ENCODE measurements at regions not wholly inside any gene's neighbourhood (a gene's known extent, or its start where the extent isn't known, plus 50 kb on each side); places are given as distances from the start of the nearest gene placed in this dataset.

DNA sequence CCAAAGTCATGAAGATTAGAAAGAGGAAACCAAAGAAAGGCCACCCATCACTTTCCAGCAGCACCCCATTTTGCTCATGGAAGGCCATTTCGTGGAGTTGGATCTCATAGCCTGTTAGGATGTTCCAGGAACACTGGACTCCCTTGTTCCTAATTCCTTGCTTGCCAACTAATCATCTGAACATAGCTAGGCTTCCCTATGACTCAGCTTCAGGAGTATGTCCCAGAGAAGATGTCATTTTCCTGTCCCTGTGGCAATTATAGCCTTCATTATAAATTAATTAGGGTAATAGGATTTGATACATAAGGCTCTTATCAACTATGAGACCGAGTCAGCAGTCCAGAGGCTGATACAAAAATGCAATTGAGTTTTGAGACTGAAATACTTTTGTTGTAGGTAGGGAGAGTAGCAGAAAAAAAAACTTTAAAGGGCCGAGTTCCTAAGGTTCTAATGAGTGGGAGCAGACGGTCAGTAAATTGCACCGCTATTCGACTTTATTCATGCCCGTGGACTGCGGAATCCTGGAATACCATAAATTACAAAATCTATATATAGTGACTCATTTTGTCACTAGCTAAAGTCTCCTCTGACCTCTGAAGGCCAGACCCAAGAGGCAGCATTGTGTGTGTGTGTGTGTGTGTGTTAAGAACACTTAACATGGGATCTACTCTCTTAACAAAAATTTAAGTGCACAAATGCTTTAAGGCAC lies 311.8 kb downstream of the FBXO15 start:
- Histone ChIP-seq H3K4me1 (replicated peaks in 1 of 2) (peaks cover 8 to 27% of the 10 kb centered on the region in 2 donors), H3K27ac (no peak overlapping the region), H3K4me3 (no peak overlapping the region)
- 35 to 86% (median 67%) methylated on average over 1 to 8 of the region's 8 CpGs; no CpG with 5 or more reads in 1 of the 10 experiments for WGBS, 10 experiments
- peak in 5 of 8 experiments; percentile 23 to 70 (median 65) for ATAC-seq (replicated peaks in 6 of 8)
- in situ Hi-C loops (cut with MboI; ENCODE audit: low pct_unique_long_range_greater_than_20kb in 2 of 9, low sequenced_read_pairs in 9 of 9, unreplicated experiment in 9 of 9): loop anchor here in 1 of 9 experiments (25.0 kb wide), 1 partner anchor 1074 kb away; no protein-coding TSS in a partner anchor

DNA sequence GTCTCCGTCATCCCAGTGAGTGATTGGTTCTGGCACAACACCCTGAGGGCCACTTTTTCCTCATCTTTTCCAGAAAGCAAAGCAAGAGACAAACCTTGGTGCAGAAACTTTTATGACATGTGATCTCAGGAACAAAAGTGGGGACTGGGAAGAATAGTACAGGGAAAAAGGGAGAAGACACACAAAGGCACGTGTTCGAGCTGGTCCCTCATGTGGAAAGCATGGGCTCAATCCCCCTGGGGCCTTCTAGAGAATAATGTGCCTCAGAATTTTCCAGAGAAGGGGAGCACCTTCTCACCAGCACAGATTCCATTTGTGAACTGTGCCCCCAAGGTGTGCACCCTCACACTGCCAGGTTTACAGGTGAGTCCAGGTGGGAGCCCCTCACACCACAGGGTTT lies 312.6 kb downstream of the FBXO15 start:
- H3K4me1 ChIP-seq (replicated peaks in 1 of 2): peaks cover 3 to 20% of the 10 kb centered on the region in 2 donors
- 40 to 100% (median 80%) methylated on average over 1 to 3 of the region's 3 CpGs; no CpG with 5 or more reads in 3 of the 10 experiments for WGBS, 10 experiments
- no peak for ATAC-seq (replicated peaks in 6 of 8)
- H3K4me3 ChIP-seq: no peak overlapping the region
- H3K27ac ChIP-seq: no peak overlapping the region
- in situ Hi-C loops (cut with MboI; ENCODE audit: low pct_unique_long_range_greater_than_20kb in 2 of 9, low sequenced_read_pairs in 9 of 9, unreplicated experiment in 9 of 9): loop anchor here in 1 of 9 experiments (25.0 kb wide), 1 partner anchor 1073 kb away; no protein-coding TSS in a partner anchor

DNA sequence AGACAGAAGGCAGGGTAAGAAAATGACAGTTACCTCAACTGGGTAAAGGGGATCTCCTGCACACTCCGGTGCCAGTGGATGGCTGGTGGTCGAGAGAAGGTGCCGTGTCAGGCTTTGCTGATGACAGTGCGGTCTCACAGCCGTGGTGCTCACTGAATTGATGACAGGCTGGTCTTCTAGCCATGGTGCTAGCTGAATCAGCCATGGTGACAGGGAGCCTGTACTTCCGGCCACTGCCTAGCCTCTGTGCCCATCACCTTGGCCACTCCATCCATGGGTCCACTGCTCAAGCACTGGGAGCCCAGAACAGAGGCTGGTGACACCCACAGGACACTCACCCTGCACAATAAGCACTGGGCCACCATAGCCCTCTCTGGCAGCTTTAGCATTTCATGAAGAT lies 315.9 kb downstream of the FBXO15 start:
- peaks cover 0 to 15% of the 10 kb centered on the region in 2 donors for H3K4me1 ChIP-seq (replicated peaks in 1 of 2)
- ATAC-seq (replicated peaks in 6 of 8): no peak
- WGBS, 10 experiments: 20 to 76% (median 66%) methylated on average over 1 to 6 of the region's 6 CpGs; no CpG with 5 or more reads in 6 of the 10 experiments
- no peak overlapping the region for H3K27ac ChIP-seq
- in situ Hi-C loops (cut with MboI; ENCODE audit: low pct_unique_long_range_greater_than_20kb in 2 of 9, low sequenced_read_pairs in 9 of 9, unreplicated experiment in 9 of 9): loop anchor here in 1 of 9 experiments (25.0 kb wide), 1 partner anchor 1069 kb away; no protein-coding TSS in a partner anchor
- H3K4me3 ChIP-seq: no peak overlapping the region

- no peak for ATAC-seq (replicated peaks in 6 of 8)
- in situ Hi-C loops (cut with MboI; ENCODE audit: low pct_unique_long_range_greater_than_20kb in 2 of 9, low sequenced_read_pairs in 9 of 9, unreplicated experiment in 9 of 9): loop anchor here in 1 of 9 experiments (25.0 kb wide), 1 partner anchor 1067 kb away; no protein-coding TSS in a partner anchor
- Histone ChIP-seq H3K4me3 (no peak overlapping the region), H3K27ac (no peak overlapping the region), H3K4me1 (replicated peaks in 1 of 2) (no peaks in the 10 kb centered on the region)
- 20 to 100% (median 86%) methylated on average over 1 to 7 of the region's 7 CpGs; no CpG with 5 or more reads in 2 of the 10 experiments for WGBS, 10 experiments
These were observed 318.5 kb downstream of the FBXO15 start for GRCh38 chr18:73829146-73829545.

GRCh38 chr18:73827801-73828200 lies 319.8 kb downstream of the FBXO15 start:
- in situ Hi-C loops (cut with MboI; ENCODE audit: low pct_unique_long_range_greater_than_20kb in 2 of 9, low sequenced_read_pairs in 9 of 9, unreplicated experiment in 9 of 9): loop anchor here in 1 of 9 experiments (25.0 kb wide), 1 partner anchor 1066 kb away; no protein-coding TSS in a partner anchor
- Histone ChIP-seq H3K4me1 (replicated peaks in 1 of 2) (no peaks in the 10 kb centered on the region), H3K4me3 (no peak overlapping the region), H3K27ac (no peak overlapping the region)
- no peak for ATAC-seq (replicated peaks in 6 of 8)
- WGBS, 10 experiments: 21 to 100% (median 79%) methylated on average over 1 to 7 of the region's 7 CpGs

DNA sequence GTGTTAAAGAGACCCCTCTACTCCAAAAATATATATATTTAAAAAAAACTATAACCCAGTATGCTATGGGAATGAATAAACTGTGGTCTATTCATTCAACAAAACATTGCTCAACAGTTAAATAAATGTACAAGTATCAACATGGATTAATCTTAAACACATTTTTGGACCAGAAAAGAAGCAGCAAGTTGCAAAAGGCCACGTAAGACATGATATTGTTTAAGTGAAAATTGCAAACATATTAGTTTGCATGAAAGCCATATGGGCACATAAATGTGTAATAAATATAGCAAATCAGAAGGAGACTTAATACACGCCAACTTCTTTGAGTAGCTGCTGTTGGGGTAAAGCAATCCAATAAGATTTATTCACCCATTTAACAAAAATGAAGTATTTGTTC lies 321.5 kb downstream of the FBXO15 start:
- WGBS, 10 experiments: 0 to 100% (median 69%) methylated on average over 1 to 2 of the region's 2 CpGs; no CpG with 5 or more reads in 2 of the 10 experiments
- Histone ChIP-seq H3K4me1 (replicated peaks in 1 of 2) (no peaks in the 10 kb centered on the region), H3K27ac (no peak overlapping the region), H3K4me3 (no peak overlapping the region)
- in situ Hi-C loops (cut with MboI; ENCODE audit: low pct_unique_long_range_greater_than_20kb in 2 of 9, low sequenced_read_pairs in 9 of 9, unreplicated experiment in 9 of 9): loop anchor here in 1 of 9 experiments (25.0 kb wide), 1 partner anchor 1064 kb away; no protein-coding TSS in a partner anchor
- ATAC-seq (replicated peaks in 6 of 8): no peak

GRCh38 chr18:73824671-73825070 lies 323.0 kb downstream of the FBXO15 start:
- peak in 2 of 8 experiments; percentile 74 to 80 for ATAC-seq (replicated peaks in 6 of 8)
- WGBS, 10 experiments: 40 to 91% (median 82%) methylated on average over 1 of the region's 1 CpG; no CpG with 5 or more reads in 4 of the 10 experiments
- Histone ChIP-seq H3K27ac (no peak overlapping the region), H3K4me1 (replicated peaks in 1 of 2) (no peaks in the 10 kb centered on the region), H3K4me3 (no peak overlapping the region)
- in situ Hi-C loops (cut with MboI; ENCODE audit: low pct_unique_long_range_greater_than_20kb in 2 of 9, low sequenced_read_pairs in 9 of 9, unreplicated experiment in 9 of 9): loop anchor here in 1 of 9 experiments (25.0 kb wide), 1 partner anchor 1062 kb away; no protein-coding TSS in a partner anchor

DNA sequence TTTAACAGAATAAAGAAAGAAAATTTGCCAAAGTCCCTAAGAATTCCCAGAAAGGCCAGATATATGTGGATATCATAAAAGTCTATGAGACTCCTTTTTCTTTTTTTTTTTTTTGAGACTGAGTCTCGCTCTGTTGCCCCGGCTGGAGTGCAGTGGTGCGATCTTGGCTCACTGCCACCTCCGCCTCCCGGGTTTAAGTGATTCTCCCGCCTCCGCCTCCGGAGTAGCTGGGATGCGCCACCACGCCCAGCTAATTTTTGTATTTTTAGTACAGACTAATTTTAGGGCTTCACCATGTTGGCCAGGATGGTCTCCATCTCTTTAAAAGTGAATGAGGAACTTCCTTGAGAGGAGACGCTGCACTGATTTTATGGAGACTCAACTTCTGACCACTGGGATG lies 335.2 kb downstream of the FBXO15 start:
- Histone ChIP-seq H3K27ac (no peak overlapping the region), H3K4me3 (no peak overlapping the region), H3K4me1 (replicated peaks in 1 of 2) (no peaks in the 10 kb centered on the region)
- ATAC-seq (replicated peaks in 6 of 8): no peak
- 40 to 97% (median 90%) methylated on average over 1 to 11 of the region's 11 CpGs; no CpG with 5 or more reads in 3 of the 10 experiments for WGBS, 10 experiments
- in situ Hi-C loops (cut with MboI; ENCODE audit: low pct_unique_long_range_greater_than_20kb in 2 of 9, low sequenced_read_pairs in 9 of 9, unreplicated experiment in 9 of 9): no loop called here

DNA sequence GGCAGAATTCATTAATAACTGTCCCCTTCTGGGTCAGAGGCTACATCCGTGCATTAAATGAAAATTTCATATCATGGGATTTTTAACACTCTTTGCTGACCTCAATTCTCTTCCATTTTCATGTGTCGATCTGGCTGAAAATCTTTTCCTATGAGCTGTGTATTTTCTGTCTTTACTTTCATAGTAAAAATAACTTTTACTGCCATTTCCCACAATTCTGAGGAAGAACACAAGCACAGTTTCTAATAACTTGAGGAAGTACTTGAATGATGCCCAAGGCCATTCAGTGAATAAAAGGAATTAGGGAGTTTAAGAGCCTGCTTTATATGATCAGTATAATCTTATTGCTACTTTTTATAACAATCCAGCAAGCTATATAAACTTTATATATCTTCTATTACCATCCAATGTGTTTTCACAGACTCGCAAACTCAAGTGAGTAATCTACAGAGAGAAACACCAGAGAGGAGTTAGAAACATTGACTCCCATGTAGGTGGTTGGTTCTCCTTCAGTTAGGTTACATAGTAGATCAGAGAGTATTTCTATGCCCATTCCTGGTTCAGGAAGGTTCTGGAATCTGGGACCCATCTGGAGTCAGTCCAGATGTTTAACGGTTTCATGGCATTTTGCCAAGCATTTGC lies 340.0 kb downstream of the FBXO15 start:
- in situ Hi-C loops (cut with MboI; ENCODE audit: low pct_unique_long_range_greater_than_20kb in 2 of 9, low sequenced_read_pairs in 9 of 9, unreplicated experiment in 9 of 9): no loop called here
- 25 to 97% (median 88%) methylated on average over 3 to 4 of the region's 4 CpGs; no CpG with 5 or more reads in 1 of the 10 experiments for WGBS, 10 experiments
- no peak for ATAC-seq (replicated peaks in 6 of 8)
- Histone ChIP-seq H3K27ac (no peak overlapping the region), H3K4me1 (replicated peaks in 1 of 2) (no peaks in the 10 kb centered on the region), H3K4me3 (no peak overlapping the region)

DNA sequence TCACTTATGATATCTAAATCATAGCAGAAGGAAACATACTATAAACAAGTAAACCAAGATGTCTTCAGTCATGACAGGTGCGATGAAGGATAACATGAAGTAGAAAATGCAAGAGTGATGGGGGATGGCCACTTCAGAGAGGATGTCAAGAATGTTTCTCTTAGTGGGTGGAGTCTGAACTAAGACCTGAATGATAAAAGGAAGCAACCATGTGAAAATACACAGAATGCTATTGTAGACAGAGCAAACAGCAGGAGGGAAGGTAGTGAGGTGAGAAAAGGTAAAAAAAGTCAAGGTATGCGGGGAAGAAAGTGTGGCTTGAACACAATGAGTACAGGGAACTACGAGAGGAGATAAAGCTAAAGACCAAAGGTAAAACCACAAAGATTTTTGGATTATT lies 341.6 kb downstream of the FBXO15 start:
- in situ Hi-C loops (cut with MboI; ENCODE audit: low pct_unique_long_range_greater_than_20kb in 2 of 9, low sequenced_read_pairs in 9 of 9, unreplicated experiment in 9 of 9): no loop called here
- Histone ChIP-seq H3K27ac (no peak overlapping the region), H3K4me3 (no peak overlapping the region), H3K4me1 (replicated peaks in 1 of 2) (no peaks in the 10 kb centered on the region)
- no peak for ATAC-seq (replicated peaks in 6 of 8)
- 51 to 100% (median 75%) methylated on average over 1 to 3 of the region's 3 CpGs for WGBS, 10 experiments

DNA sequence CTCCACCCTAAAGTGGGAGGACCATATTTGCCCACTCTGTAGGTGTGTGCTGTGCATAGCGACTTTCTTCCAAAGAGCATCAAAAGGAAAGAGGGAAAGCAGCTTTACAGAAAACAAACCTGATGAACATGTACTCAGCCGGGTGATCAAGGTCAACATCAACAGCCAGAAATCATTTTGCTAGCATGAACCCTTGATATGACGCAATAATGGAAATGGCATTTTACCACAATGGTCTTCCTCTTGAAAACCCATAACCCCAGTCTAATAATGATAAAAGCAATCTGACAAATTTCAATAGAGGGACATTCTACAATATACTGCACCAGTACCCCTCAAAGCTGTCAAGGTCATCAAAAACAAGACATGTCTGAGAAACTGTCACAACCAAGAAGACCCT lies 350.2 kb downstream of the FBXO15 start:
- no peak for ATAC-seq (replicated peaks in 6 of 8)
- in situ Hi-C loops (cut with MboI; ENCODE audit: low pct_unique_long_range_greater_than_20kb in 2 of 9, low sequenced_read_pairs in 9 of 9, unreplicated experiment in 9 of 9): no loop called here
- Histone ChIP-seq H3K4me1 (replicated peaks in 1 of 2) (no peaks in the 10 kb centered on the region), H3K4me3 (no peak overlapping the region), H3K27ac (no peak overlapping the region)
- WGBS, 10 experiments: 17 to 100% (median 80%) methylated on average over 1 to 3 of the region's 3 CpGs; no CpG with 5 or more reads in 2 of the 10 experiments

DNA sequence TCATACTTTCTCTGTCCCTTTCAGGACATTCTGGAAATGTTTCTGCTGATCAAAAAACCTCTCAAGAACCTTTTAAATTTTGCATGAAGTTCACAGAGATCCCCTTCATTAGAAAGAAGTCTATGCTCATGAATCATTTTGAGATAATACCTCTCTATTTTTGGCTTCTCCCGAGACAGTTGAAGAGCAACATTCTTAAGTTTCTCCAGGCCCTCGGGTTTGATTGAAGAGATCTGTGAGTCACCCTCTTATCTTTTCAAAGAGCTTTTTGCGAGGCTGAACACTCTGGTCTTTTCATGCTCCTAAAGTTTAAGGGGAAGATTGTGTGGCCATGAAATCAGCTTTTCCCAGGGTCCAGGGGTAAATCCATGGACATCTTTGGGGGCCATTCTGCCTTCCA lies 354.2 kb downstream of the FBXO15 start:
- WGBS, 10 experiments: 22 to 71% (median 45%) methylated on average over 2 to 3 of the region's 3 CpGs; no CpG with 5 or more reads in 2 of the 10 experiments
- ATAC-seq (replicated peaks in 6 of 8): peak in 1 of 8 experiments; percentile 28
- Histone ChIP-seq H3K4me1 (replicated peaks in 1 of 2) (no peaks in the 10 kb centered on the region), H3K4me3 (no peak overlapping the region), H3K27ac (no peak overlapping the region)
- in situ Hi-C loops (cut with MboI; ENCODE audit: low pct_unique_long_range_greater_than_20kb in 2 of 9, low sequenced_read_pairs in 9 of 9, unreplicated experiment in 9 of 9): no loop called here

DNA sequence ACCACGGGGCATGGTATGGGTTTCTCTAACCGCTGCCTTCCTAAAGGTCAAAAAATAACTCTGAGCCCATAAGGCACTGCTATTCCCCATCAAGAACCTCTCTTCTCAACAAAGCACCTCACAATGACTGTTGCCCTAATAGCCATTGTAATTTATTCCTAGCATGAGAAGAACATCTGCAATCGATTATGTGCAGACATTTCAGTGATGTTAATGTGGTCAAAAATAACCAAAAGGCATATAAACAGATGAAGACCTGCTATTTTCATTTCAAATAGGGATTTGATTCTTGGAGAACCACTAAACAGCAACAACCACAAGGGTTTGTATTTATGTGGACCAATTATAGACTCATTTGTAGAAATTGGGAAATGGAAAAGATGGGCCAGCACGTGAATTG lies 356.6 kb downstream of the FBXO15 start:
- peak in 3 of 8 experiments; percentile 56 to 84 (median 75) for ATAC-seq (replicated peaks in 6 of 8)
- WGBS, 10 experiments: 8 to 89% (median 48%) methylated on average over 1 to 4 of the region's 4 CpGs
- H3K27ac ChIP-seq: no peak overlapping the region
- no peak overlapping the region for H3K4me3 ChIP-seq
- in situ Hi-C loops (cut with MboI; ENCODE audit: low pct_unique_long_range_greater_than_20kb in 2 of 9, low sequenced_read_pairs in 9 of 9, unreplicated experiment in 9 of 9): no loop called here
- no peaks in the 10 kb centered on the region for H3K4me1 ChIP-seq (replicated peaks in 1 of 2)

All from motor neuron (in vitro differentiated cells).